K562 (cell line): ENCODE measurements at regions not wholly inside any gene's neighbourhood (a gene's known extent, or its start where the extent isn't known, plus 50 kb on each side); places are given as distances from the start of the nearest gene placed in this dataset.

ENCODE experiments used
- C11orf30 ChIP-seq: fragments of 450-650 bp; IDR thresholded peaks from 2 replicates; pipeline ENCODE4 v1.6.1; 2016; ENCODE audit warnings: low read depth, mild to moderate bottlenecking
- MAFK ChIP-seq: IDR thresholded peaks from 2 replicates; pipeline ENCODE4 v1.6.1; 2011; ENCODE audit warnings: low read length, improper control_type of control experiment
- MGA ChIP-seq: fragments of 450-650 bp; IDR thresholded peaks from 2 replicates; pipeline ENCODE4 v1.6.1; 2016; ENCODE audit warnings: mild to moderate bottlenecking, moderate library complexity
- NFE2 ChIP-seq: IDR thresholded peaks from 2 replicates; pipeline ENCODE4 v1.6.1; 2014; ENCODE audit warnings: antibody characterized with exemption, low read depth
- RBM34 ChIP-seq: fragments of 200-400 bp; formaldehyde crosslinking; IDR thresholded peaks from 2 replicates; pipeline ENCODE4 v1.6.1; 2018; ENCODE audit warnings: low read length, borderline replicate concordance; ENCODE audit not compliant: insufficient read depth
- SREBF2 ChIP-seq: sonication (generic); formaldehyde crosslinking; IDR thresholded peaks from 2 replicates; pipeline ENCODE4 v1.4.0; 2020; ENCODE audit warnings: mild to moderate bottlenecking, missing genetic modification reagents
- ZBTB2 ChIP-seq: fragments of 450-650 bp; IDR thresholded peaks from 2 replicates; pipeline ENCODE4 v1.6.1; 2016; ENCODE audit warnings: antibody characterized with exemption
- ZNF143 ChIP-seq: sonication (generic); formaldehyde crosslinking; IDR thresholded peaks from 2 replicates; pipeline ENCODE4 v1.9.0; 2022; ENCODE audit warnings: mild to moderate bottlenecking, missing genetic modification reagents
- ZNF165 ChIP-seq: fragments of 250-450 bp; sonication (Bioruptor Pico); IDR thresholded peaks from 2 replicates; pipeline ENCODE4 v1.4.0; 2020; ENCODE audit warnings: borderline replicate concordance
- ZNF583 ChIP-seq: fragments of 250-450 bp; sonication (Bioruptor Pico); IDR thresholded peaks from 2 replicates; pipeline ENCODE4 v1.4.0; 2020
- TF ChIP-seq, protein P1 (sequence below), 2 experiments: fragments of 150-350 bp in 1 of 2; IDR thresholded peaks; 2 replicates each; pipeline ENCODE4 v1.6.1; 2012 to 2016; ENCODE audit warnings: low read depth in 2 of 2, low read length in 2 of 2, mild to moderate bottlenecking in 1 of 2, moderate library complexity in 1 of 2

DNA sequence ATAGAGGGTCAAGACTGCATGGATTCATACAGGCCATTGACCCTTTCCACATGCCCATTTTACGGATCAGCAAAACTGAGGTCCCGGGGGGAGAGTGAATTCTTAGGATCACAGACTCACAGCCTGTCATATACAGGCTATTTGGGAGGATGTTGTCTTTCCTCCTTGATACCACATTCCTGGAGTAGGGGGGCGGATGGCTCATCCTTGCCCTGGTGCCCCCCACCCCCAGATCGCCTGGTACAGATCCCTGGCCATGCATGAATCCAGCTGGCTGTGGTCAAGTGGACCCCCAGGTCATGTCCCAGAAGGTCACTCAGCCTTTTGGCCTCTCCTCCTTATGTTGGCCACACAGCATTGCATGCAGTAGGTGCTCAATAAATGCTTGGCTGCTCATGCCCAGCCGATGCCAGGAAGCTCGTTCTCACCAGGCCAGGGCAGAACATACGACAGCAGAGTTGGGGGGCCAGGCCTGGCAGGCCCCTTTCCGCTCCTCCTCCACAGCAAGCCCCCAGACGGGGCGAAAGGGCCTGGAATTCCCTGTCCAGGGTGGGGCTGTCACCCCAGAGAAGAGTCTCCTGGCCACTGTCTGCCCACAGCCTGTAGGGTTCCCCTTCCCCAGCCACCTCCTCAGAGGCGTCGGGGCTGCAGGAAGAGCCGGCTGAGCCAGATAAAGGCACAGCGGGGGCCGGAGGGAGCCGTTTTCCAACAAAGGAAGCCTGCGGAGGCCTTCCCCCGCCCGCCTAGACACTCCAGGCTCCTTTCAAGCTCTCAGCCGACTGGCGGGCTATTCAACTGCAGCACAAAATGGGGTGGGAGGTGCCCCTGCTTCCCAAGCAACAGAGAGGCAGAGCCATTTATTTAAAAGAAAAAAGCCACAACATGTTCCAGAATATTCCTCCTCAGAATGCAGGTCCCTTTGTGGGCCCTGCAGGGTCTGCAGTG is 215.7 kb upstream of the CIBAR2 start (continued):
- TF ChIP-seq MGA, result no peak
- no peak for TF ChIP-seq MAFK
- TF ChIP-seq RBM34, result no peak
- no peak for TF ChIP-seq C11orf30
- TF ChIP-seq ZNF165 (CRISPR knock-in tag), result no peak
- TF ChIP-seq NFE2, result no peak
- no peak for TF ChIP-seq ZBTB2
- TF ChIP-seq ZNF143, result no peak
- no peak for TF ChIP-seq SREBF2 (CRISPR knock-in tag)
- TF ChIP-seq, protein P1, sequence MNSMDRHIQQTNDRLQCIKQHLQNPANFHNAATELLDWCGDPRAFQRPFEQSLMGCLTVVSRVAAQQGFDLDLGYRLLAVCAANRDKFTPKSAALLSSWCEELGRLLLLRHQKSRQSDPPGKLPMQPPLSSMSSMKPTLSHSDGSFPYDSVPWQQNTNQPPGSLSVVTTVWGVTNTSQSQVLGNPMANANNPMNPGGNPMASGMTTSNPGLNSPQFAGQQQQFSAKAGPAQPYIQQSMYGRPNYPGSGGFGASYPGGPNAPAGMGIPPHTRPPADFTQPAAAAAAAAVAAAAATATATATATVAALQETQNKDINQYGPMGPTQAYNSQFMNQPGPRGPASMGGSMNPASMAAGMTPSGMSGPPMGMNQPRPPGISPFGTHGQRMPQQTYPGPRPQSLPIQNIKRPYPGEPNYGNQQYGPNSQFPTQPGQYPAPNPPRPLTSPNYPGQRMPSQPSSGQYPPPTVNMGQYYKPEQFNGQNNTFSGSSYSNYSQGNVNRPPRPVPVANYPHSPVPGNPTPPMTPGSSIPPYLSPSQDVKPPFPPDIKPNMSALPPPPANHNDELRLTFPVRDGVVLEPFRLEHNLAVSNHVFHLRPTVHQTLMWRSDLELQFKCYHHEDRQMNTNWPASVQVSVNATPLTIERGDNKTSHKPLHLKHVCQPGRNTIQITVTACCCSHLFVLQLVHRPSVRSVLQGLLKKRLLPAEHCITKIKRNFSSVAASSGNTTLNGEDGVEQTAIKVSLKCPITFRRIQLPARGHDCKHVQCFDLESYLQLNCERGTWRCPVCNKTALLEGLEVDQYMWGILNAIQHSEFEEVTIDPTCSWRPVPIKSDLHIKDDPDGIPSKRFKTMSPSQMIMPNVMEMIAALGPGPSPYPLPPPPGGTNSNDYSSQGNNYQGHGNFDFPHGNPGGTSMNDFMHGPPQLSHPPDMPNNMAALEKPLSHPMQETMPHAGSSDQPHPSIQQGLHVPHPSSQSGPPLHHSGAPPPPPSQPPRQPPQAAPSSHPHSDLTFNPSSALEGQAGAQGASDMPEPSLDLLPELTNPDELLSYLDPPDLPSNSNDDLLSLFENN (IDR thresholded peaks at IDR 0.05; ENCODE audit: low read depth in 2 of 2, low read length in 2 of 2), result no peak
- no peak for TF ChIP-seq ZNF583 (CRISPR knock-in tag)
